Left ventricle myocardium inferior (tissue), 1 donor: ENCODE measurements at regions not wholly inside any gene's neighbourhood (a gene's known extent, or its start where the extent isn't known, plus 50 kb on each side); places are given as distances from the start of the nearest gene placed in this dataset.

Experiments used
- DNase-seq: peaks from one replicate; pipeline ENCODE4 v3.0.0-alpha.2; 2020
- H3K27ac ChIP-seq: fragments of 200-600 bp; replicated peaks from 2 replicates; pipeline ENCODE4 v1.8.0; 2021
- H3K27me3 ChIP-seq: fragments of 200-600 bp; 2 replicates; pipeline ENCODE4 v1.8.0; 2021; ENCODE audit warnings: low read depth
- H3K36me3 ChIP-seq: fragments of 200-600 bp; 2 replicates; pipeline ENCODE4 v1.8.0; 2021
- H3K4me1 ChIP-seq: fragments of 200-600 bp; 2 replicates; pipeline ENCODE4 v1.8.0; 2021
- H3K4me3 ChIP-seq: fragments of 200-600 bp; 2 replicates; pipeline ENCODE4 v1.8.0; 2021; ENCODE audit warnings: mild to moderate bottlenecking, moderate library complexity
- H3K9me3 ChIP-seq: fragments of 200-600 bp; replicated peaks from 2 replicates; pipeline ENCODE4 v1.8.0; 2021
- CTCF ChIP-seq: fragments of 200-600 bp; IDR thresholded peaks from 2 replicates; pipeline ENCODE4 v1.8.0; 2021; ENCODE audit warnings: antibody characterized with exemption, mild to moderate bottlenecking, borderline replicate concordance
- intact Hi-C: fragments of 100-400 bp; cut with micrococcal nuclease; formaldehyde crosslinking; loops from one replicate; pipeline ENCODE4 v1.11.0; 2022
- donor health status: DM: no; HTN: yes; CAD: no; lungs with severe emphysema.

DNA sequence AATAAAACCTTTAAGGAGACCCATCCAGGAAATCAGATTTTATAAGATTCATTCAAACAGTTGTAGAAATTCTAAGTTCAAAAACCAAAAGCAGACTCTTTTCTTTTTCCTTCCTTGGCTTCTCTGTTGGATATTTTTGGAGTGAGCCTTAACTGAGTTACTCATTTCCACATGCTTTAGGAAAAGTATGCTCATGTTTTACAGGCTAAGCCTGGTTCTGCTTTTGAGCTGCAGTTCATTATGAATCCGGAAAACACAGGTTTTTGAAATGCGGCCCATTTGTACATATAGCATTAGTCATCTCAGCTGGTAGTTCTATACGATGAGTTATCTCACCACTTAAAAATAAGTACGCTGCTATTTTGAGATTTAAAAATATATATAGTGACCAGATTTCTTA lies 156.6 kb upstream of the DMRT1 start:
- H3K36me3 ChIP-seq: peaks cover 4% of the 10 kb centered on the region
- intact Hi-C loops: no loop called here
- H3K4me3 ChIP-seq: no peak overlapping the region
- H3K4me1 ChIP-seq: peaks cover 78% of the 10 kb centered on the region
- H3K27me3 ChIP-seq: no peaks in the 10 kb centered on the region
- DNase-seq: no peak
- no peaks in the 10 kb centered on the region for H3K9me3 ChIP-seq
- no peak for TF ChIP-seq CTCF
- peak overlapping the region; percentile 58 for H3K27ac ChIP-seq

GRCh38 chr9:686321-686813 lies 155.1 kb upstream of the DMRT1 start:
- Histone ChIP-seq H3K4me3 (no peak overlapping the region), H3K4me1 (peaks cover 92% of the 10 kb centered on the region), H3K27me3 (no peaks in the 10 kb centered on the region), H3K9me3 (no peaks in the 10 kb centered on the region), H3K36me3 (peaks cover 4% of the 10 kb centered on the region), H3K27ac (peak overlapping the region; percentile 58)
- DNase-seq: no peak
- intact Hi-C loops: no loop called here
- TF ChIP-seq CTCF: no peak

- H3K4me1 ChIP-seq: peaks cover 100% of the 10 kb centered on the region
These were observed 154.3 kb upstream of the DMRT1 start for GRCh38 chr9:687034-687785.

GRCh38 chr9:687994-688393 lies 153.5 kb upstream of the DMRT1 start:
- H3K4me1 ChIP-seq: peaks cover 100% of the 10 kb centered on the region
- intact Hi-C loops: no loop called here
- H3K36me3 ChIP-seq: peaks cover 4% of the 10 kb centered on the region
- no peak for DNase-seq
- no peak overlapping the region for H3K4me3 ChIP-seq
- TF ChIP-seq CTCF: no peak
- H3K9me3 ChIP-seq: no peaks in the 10 kb centered on the region
- peak overlapping the region; percentile 58 for H3K27ac ChIP-seq
- H3K27me3 ChIP-seq: no peaks in the 10 kb centered on the region

More at GRCh38 chr9:687034-687785, 154.3 kb upstream of the DMRT1 start:
- no peak for TF ChIP-seq CTCF
- H3K36me3 ChIP-seq: peaks cover 4% of the 10 kb centered on the region
- peak overlapping the region; percentile 58 for H3K27ac ChIP-seq
- no peaks in the 10 kb centered on the region for H3K27me3 ChIP-seq
- DNase-seq: no peak
- no peak overlapping the region for H3K4me3 ChIP-seq
- no peaks in the 10 kb centered on the region for H3K9me3 ChIP-seq
- intact Hi-C loops: no loop called here

GRCh38 chr9:690517-691111 lies 150.9 kb upstream of the DMRT1 start:
- no peak for DNase-seq
- no peak for TF ChIP-seq CTCF
- H3K4me3 ChIP-seq: no peak overlapping the region
- H3K27ac ChIP-seq: peak overlapping the region; percentile 97
- H3K4me1 ChIP-seq: peaks cover 99% of the 10 kb centered on the region
- H3K27me3 ChIP-seq: no peaks in the 10 kb centered on the region
- no peaks in the 10 kb centered on the region for H3K9me3 ChIP-seq
- intact Hi-C loops: loop anchor here (5.0 to 10.0 kb wide), 2 partner anchors 63 to 64 kb away; no protein-coding TSS in a partner anchor
- peaks cover 4% of the 10 kb centered on the region for H3K36me3 ChIP-seq
